Right lobe of liver (tissue), 6 donors: ENCODE measurements at regions not wholly inside any gene's neighbourhood (a gene's known extent, or its start where the extent isn't known, plus 50 kb on each side); places are given as distances from the start of the nearest gene placed in this dataset.

Experiments
- ATAC-seq, 4 donors: fragments of 200-7000 bp; cut with Tn5 transposase; one replicate each; pipeline ENCODE4 v1.9.1; 2020; ENCODE audit warnings: mild to moderate bottlenecking in 4 of 4, moderate library complexity in 4 of 4
- DNase-seq, 3 donors: peaks; one replicate each; pipeline ENCODE4 v3.0.0-alpha.2; 2020
- H3K27ac ChIP-seq, 3 donors: fragments of 200-600 bp; one replicate each; pipeline ENCODE4 v1.8.0; 2022
- H3K27me3 ChIP-seq, 2 donors: fragments of 200-600 bp; one replicate each; pipeline ENCODE4 v1.8.0; 2022
- H3K36me3 ChIP-seq, 4 donors: fragments of 200-600 bp; sonication (generic) in 1 of 4; one replicate each; pipeline versions ENCODE4 v1.5.1 to v1.8.0; 2017 to 2022; ENCODE audit warnings: control low read depth in 1 of 4
- H3K4me1 ChIP-seq, 4 donors: fragments of 200-600 bp; sonication (generic) in 1 of 4; one replicate each; pipeline versions ENCODE4 v1.5.1 to v1.8.0; 2017 to 2022; ENCODE audit warnings: control low read depth in 1 of 4
- H3K4me3 ChIP-seq, 3 donors: fragments of 200-600 bp; one replicate each; pipeline ENCODE4 v1.8.0; 2022
- H3K9me3 ChIP-seq, 4 donors: fragments of 200-600 bp; sonication (generic) in 1 of 4; one replicate each; pipeline versions ENCODE4 v1.5.1 to v1.8.0; 2017 to 2022; ENCODE audit warnings: control low read depth in 1 of 4
- POLR2A ChIP-seq: fragments of 450-650 bp; IDR thresholded peaks from one replicate; pipeline ENCODE4 v1.6.1; 2017; ENCODE audit warnings: antibody characterized with exemption, mild to moderate bottlenecking
- WGBS: methylation state at CpG from one replicate; pipeline ENCODE4 v1.1.6; 2018; ENCODE audit warnings: low coverage, low lambda C conversion rate; ENCODE audit not compliant: insufficient coverage; ENCODE audit errors: missing lambda C conversion rate; 5-methylcytosine and 5-hydroxymethylcytosine counted together
- intact Hi-C, 2 donors: fragments of 100-400 bp; cut with DNase I; formaldehyde crosslinking; loops; one replicate each; pipeline versions ENCODE4 v1.11.2 to v1.14.1; 2022
- TF ChIP-seq, protein P1 (sequence below), 4 donors: fragments of 200-600 bp in 3 of 4; fragments of 450-650 bp in 1 of 4; IDR thresholded peaks; one replicate each; pipeline versions ENCODE4 v1.5.1 to v1.8.0; 2016 to 2022; ENCODE audit warnings: antibody characterized with exemption in 4 of 4, mild to moderate bottlenecking in 2 of 4
- donor health status: DM: no; HTN: yes; CAD: no.
- donor health status: DM: no; HTN: no; CAD: no.
- donor health status: DM: no; HTN: no; CAD: no.
- donor health status: DM: no; HTN: yes; CAD: no.
- donor health status: DM: no; HTN: yes; CAD: no.

DNA sequence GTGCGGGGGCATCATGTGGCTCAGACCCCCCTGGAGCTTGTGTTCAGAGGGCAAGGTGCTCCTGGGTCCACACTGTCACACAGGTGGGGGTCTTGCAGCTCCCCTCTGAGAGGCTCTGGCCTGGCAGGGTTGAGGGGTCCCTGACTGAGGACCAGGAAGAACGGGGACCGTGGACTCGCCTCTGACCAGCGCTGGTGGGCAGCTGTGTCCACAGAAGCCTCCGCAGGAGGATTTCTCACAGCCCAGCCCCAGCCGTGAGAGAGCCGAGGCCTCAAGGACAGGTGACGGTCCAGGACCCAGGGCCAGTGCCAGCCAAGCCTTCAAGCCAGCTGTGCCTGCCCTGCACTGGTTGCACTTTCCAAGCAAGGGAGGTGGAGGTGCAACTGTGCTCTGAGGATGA, 63.5 kb upstream of the TTC34 start:
- no peak overlapping the region for H3K27ac ChIP-seq
- no peak for TF ChIP-seq POLR2A
- TF ChIP-seq, protein P1, sequence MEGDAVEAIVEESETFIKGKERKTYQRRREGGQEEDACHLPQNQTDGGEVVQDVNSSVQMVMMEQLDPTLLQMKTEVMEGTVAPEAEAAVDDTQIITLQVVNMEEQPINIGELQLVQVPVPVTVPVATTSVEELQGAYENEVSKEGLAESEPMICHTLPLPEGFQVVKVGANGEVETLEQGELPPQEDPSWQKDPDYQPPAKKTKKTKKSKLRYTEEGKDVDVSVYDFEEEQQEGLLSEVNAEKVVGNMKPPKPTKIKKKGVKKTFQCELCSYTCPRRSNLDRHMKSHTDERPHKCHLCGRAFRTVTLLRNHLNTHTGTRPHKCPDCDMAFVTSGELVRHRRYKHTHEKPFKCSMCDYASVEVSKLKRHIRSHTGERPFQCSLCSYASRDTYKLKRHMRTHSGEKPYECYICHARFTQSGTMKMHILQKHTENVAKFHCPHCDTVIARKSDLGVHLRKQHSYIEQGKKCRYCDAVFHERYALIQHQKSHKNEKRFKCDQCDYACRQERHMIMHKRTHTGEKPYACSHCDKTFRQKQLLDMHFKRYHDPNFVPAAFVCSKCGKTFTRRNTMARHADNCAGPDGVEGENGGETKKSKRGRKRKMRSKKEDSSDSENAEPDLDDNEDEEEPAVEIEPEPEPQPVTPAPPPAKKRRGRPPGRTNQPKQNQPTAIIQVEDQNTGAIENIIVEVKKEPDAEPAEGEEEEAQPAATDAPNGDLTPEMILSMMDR (IDR thresholded peaks at IDR 0.05) = no peak
- no peak overlapping the region for H3K4me3 ChIP-seq
- no CpG with 5 or more reads among the region's 9 CpGs for WGBS
- H3K4me1 ChIP-seq = no peaks in the 10 kb centered on the region
- DNase-seq (no peak), ATAC-seq (no peak)
- no peaks in the 10 kb centered on the region for H3K27me3 ChIP-seq
- H3K9me3 ChIP-seq = no peaks in the 10 kb centered on the region
- intact Hi-C loops = no loop called here
- no peaks in the 10 kb centered on the region for H3K36me3 ChIP-seq

- ATAC-seq (no peak), DNase-seq (no peak)
- no peak for TF ChIP-seq POLR2A
- TF ChIP-seq, protein P1 (IDR thresholded peaks at IDR 0.05) = no peak
- no peaks in the 10 kb centered on the region for H3K27me3 ChIP-seq
- no peaks in the 10 kb centered on the region for H3K9me3 ChIP-seq
- no peak overlapping the region for H3K27ac ChIP-seq
- no peaks in the 10 kb centered on the region for H3K36me3 ChIP-seq
- WGBS = no CpG with 5 or more reads among the region's 28 CpGs
- no peak overlapping the region for H3K4me3 ChIP-seq
- intact Hi-C loops = no loop called here
- H3K4me1 ChIP-seq = no peaks in the 10 kb centered on the region
Observed at GRCh38 chr1:2865571-2866421, 64.3 kb upstream of the TTC34 start.

GRCh38 chr1:2866422-2867086, 65.1 kb upstream of the TTC34 start:
- DNase-seq (no peak), ATAC-seq (no peak)
- Histone ChIP-seq H3K27ac (no peak overlapping the region), H3K4me1 (no peaks in the 10 kb centered on the region), H3K27me3 (no peaks in the 10 kb centered on the region), H3K36me3 (no peaks in the 10 kb centered on the region), H3K4me3 (no peak overlapping the region), H3K9me3 (peaks cover 0 to 3% (median 0%) of the 10 kb centered on the region in 4 donors)
- TF ChIP-seq, protein P1 (IDR thresholded peaks at IDR 0.05) = no peak
- no peak for TF ChIP-seq POLR2A
- 31% methylated on average over 7 of the region's 26 CpGs for WGBS
- intact Hi-C loops = no loop called here

- Histone ChIP-seq H3K4me3 (no peak overlapping the region), H3K9me3 (peaks cover 0 to 3% (median 0%) of the 10 kb centered on the region in 4 donors), H3K27ac (no peak overlapping the region), H3K4me1 (no peaks in the 10 kb centered on the region), H3K36me3 (no peaks in the 10 kb centered on the region), H3K27me3 (no peaks in the 10 kb centered on the region)
- intact Hi-C loops = no loop called here
- DNase-seq (no peak), ATAC-seq (no peak)
- 60% methylated on average over 3 of the region's 11 CpGs for WGBS
- TF ChIP-seq, protein P1 (IDR thresholded peaks at IDR 0.05) = no peak
- no peak for TF ChIP-seq POLR2A
Observed at GRCh38 chr1:2867087-2867425, 65.6 kb upstream of the TTC34 start.
